Left renal cortex interstitium (tissue), 4 donors: ENCODE measurements at regions not wholly inside any gene's neighbourhood (a gene's known extent, or its start where the extent isn't known, plus 50 kb on each side); places are given as distances from the start of the nearest gene placed in this dataset.

Source experiments
- DNase-seq, 4 donors: peaks; one replicate each; pipeline ENCODE4 v3.0.0-alpha.2; 2013; ENCODE audit warnings: low read depth in 4 of 4, low spot score in 2 of 4, missing footprints in 1 of 4

DNA sequence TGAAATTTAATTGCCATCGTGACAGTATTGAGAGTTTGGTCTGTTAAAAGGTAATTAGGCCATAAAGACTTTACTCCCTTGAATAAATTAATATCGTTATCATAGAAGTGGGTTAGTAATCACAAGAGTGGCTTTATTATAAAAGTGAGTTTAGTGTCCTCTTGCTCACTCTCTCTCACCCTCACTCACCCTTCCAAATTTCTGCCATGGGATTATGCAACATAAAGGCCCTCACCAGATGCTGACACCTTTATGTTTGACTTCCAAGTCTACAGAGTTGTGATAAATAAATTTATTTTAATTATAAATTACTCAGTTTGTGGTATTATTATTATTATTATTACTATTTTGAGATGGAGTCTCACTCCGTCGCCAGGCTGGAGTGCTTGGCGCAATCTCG lies 1070.8 kb downstream of the PCDH18 start:
- no peak for DNase-seq

GRCh38 chr4:136458326-136458725 lies 1074.0 kb downstream of the PCDH18 start:
- DNase-seq: no peak

DNA sequence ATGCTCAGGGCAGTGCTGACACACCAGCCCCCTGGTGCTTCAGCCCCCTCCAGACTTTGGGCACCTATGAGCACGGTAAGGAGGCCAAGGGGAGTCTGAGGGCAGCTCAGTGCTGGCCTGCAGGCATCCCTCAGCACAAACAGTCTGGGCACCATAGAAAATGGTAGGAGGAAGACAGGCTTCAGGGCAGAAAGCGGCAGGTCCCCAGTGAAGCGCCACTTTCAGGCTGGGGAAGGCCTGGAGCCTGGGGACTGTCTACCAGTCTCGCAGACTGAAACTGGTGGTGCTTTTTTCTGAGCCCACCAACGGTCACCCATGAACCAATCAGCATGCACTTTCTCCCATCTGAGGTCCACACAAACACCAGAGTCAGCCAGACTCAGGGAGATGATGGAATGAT lies 1074.7 kb downstream of the PCDH18 start:
- no peak for DNase-seq

DNA sequence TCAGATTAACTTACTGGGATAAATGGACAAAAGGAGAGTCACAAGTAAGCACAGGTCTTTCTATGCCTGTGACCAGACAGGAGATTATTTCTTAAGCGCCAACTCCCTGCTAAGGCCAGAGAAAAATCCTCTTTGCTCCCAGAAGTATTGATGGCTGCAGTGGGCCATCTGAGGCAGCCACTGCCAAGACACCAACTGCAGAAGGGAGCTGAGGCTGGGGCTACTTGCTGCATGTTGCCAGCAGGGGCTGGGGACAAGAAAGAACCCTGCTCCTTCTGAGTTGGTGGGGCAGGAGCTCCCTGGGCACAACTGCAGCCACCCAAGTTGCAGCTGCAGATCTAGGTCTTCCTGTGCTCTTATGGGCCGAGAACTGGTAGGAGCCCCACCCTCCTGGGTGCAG lies 1075.3 kb downstream of the PCDH18 start:
- no peak for DNase-seq

- no peak for DNase-seq
These were observed 1089.3 kb downstream of the PCDH18 start for GRCh38 chr4:136443006-136443405.

DNA sequence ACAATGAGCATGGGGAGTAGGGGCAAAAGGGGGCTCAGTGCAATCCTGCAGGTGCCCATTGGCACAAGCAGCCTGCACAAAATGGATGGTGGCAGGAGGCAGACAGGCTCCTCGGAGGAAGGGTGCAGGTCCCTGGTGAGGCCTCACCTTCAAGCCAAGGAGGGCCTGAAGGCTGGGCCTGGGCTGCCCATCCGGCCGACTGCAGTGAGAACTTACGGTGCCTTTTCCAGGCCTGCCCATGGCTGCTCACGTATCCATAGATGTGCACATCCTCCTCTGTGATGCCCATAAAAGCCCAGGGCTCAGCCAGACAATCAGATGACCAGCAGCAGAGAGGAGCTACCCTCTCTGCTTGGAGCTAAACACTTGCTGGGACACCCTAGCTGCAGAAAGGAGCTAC lies 1089.8 kb downstream of the PCDH18 start:
- DNase-seq: no peak

- DNase-seq: no peak
These were observed 1090.5 kb downstream of the PCDH18 start for GRCh38 chr4:136441629-136442282.

- DNase-seq: no peak
These were observed 1093.6 kb downstream of the PCDH18 start for GRCh38 chr4:136438645-136439044.

DNA sequence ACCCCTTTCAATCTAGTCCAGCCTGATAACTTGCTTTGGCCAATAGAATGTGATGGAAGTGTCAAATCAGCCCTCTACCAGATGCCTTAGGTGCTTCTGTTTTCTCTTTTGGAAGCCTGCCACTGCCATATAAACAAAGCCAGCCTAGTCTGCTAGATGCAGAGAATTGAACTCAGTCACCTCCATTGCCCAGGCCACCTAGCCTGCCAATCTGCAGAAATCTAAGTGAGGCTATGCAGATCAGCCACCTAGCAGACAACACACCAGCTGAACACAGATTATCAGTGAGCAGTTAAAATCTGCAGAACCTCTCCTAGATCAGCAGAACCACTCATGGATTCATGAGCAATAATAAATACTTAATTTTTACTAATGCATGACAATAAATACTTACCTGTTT lies 1108.2 kb downstream of the PCDH18 start:
- DNase-seq: no peak

DNA sequence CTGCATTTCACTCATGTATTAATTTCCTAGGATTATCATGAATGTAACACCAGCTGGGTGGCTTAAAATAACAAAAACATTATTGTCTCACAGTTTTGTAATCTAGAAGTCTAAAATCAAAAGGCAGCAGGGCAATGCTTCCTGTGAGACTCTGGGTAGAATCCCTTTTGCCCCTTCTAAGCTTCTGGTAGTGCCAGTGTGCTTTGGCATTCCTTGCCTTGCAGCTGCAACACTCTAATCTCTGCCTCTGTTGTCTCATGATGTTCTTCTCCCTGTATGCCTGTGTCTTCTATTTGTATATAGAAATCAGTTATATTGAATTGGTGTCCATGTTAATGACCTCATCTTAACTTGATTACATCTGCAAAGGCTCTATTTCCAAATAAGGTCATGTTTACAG lies 1117.3 kb downstream of the PCDH18 start:
- DNase-seq: no peak

GRCh38 chr4:136412708-136413107 lies 1119.6 kb downstream of the PCDH18 start:
- no peak for DNase-seq

GRCh38 chr4:136400829-136401228 lies 1131.5 kb downstream of the PCDH18 start:
- no peak for DNase-seq

DNA sequence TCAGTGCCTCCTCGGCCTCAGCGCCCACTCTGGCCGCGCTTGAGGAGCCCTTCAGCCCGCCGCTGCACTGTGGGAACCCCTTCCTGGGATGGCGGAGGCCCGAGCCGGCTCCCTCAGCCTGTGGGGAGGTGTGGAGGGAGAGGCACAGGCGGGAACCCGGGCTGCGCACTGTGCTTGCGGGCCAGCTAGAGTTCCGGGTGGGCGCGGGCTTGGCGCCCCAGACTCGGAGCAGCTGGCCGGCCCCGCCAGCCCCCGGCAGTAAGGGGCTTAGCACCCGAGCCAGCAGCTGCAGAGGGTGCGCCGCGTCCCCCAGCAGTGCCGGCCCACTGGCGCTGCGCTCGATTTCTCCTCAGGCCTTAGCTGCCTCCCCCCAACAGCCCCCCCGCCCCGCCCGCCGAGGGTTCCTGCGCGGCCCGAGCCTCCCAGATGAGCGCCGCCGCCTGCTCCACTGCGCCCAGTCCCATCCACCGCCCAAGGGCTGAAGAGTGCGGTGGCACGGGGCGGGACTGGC lies 1137.0 kb downstream of the PCDH18 start:
- DNase-seq: no peak

DNA sequence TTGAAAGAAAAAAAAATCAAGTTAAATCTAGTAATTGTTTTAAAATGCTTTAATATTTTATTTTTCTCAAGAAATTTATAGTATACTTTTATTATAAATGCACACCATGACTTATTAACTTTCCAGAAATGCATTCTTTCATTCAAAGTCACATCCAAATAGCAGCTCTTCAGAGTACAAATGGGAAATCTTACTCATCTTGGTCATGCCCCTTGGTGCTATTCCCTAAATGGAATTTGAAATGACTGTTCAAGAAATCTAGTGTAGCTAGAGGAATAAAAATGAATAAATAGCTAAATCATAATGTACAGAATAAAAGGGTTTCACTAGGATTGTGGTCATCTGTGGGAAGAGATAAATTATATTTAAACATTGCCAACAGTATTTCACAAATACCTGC lies 1139.7 kb downstream of the PCDH18 start:
- DNase-seq: no peak

DNA sequence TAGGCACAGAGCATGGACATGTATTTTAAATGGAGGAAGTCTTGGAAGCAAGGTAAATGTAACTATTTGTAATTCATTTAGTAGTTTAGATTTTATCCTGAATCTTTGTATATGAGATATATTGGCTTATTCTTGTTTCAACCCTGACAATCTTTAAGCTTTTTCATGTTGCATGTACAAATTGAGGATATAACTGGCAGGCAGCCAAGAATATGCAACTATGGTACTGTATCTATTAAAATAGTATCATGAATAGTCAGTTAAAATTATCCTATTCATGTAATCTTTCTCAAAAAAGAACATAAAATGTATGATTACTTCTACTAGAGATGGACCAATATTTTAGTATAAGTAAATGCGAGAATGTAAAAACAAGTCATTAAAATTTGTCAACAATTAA lies 1141.5 kb downstream of the PCDH18 start:
- DNase-seq: no peak

- no peak for DNase-seq
These were observed 1149.2 kb downstream of the PCDH18 start for GRCh38 chr4:136383082-136383481.

DNA sequence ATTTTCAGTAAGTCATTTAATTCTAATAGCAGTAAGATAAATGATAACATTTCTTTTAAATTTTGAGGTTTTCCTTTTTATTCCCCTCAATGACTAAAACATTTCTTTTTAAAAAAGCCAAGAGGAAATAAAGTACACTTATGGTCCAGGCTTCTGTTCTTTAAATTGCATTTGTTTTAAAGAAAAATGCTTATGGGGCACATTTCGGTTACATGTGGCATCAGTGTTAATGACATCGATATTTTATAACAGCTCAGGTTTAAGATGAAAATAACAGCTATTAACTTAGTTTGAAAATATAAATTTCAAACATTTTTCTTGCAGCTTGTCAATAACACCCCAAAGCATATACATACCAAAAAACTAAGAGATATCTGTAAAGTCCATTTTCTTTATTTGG lies 1161.1 kb downstream of the PCDH18 start:
- no peak for DNase-seq

DNA sequence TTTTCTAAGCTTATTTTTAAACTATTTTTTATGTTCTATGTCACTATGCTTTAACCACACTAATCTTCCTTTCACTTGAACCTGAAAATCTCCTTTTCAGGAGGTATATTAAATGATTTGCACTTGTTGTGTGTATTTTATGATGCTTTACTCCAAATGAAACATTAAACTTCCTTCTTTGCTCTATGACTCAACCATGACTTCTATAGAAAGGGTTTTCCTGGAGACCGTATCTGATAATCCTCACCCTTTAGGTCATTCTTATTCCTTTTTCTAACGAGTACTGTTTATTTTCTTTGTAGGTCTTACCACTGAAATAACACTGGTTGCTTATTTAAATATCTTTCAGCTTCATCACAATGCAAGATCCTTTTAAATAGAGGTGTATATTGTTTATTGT lies 1163.2 kb downstream of the PCDH18 start:
- DNase-seq: no peak

DNA sequence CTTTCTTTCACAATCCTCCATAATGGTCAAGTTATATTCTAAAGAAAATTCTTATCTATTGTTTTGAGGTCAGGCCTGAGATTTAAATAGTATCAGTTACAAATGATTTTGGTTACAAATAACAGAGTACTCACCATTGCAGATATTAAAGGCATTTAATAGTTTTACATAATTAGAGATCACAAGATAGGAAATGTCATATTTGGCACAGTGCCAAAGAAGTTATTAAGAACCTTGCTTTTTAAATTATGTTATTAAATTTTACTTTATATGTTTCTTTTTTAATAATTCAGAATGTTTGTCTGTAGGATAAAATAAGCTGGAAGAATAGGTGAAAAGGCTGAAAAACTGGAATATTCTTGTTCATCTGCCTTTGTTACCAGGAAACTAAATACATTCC lies 1174.7 kb downstream of the PCDH18 start:
- no peak for DNase-seq

DNA sequence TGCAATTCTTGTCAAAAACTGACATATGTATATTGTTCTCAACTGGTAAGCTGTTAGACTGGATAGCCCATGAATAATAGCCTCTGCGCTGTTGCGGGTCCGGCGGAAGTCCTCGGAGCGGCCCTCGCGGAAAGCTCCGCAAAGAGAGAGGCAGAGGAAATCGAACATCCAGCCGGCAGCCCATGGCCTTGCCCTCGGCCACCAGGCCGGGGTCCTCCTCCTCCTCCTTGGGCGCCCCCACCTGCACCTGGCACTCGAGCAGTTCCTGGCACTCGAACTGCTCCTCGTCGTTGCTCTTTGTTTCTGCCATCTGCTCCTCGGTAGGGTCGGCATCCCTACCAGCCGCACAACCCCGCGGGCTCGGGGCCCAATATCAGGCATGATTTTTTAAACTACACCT lies 1176.3 kb downstream of the PCDH18 start:
- DNase-seq: no peak

DNA sequence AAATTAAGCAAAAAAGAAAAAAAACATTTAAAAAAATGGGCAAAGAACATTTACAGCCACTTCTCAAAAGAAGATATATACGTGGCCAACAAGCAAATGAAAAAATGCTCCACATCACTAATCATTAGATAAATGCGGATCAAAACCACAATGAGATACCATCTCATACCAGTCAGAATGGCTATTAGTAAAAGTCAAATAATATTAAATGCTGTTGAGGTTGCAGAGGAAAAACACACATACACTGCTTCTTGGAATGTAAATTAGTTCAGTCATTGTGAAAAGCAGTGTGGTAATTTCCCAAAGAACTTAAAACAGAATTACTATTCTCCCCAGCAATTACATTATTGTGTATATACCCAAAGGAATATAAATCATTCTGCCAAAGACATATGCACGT lies 1189.0 kb downstream of the PCDH18 start:
- DNase-seq: no peak

- no peak for DNase-seq
These were observed 1189.6 kb downstream of the PCDH18 start for GRCh38 chr4:136342666-136343065.

GRCh38 chr4:136337216-136337615 lies 1195.1 kb downstream of the PCDH18 start:
- DNase-seq: no peak
